ENCODE measurements at regions not wholly inside any gene's neighbourhood (a gene's known extent, or its start where the extent isn't known, plus 50 kb on each side); places are given as distances from the start of the nearest gene placed in this dataset.

DNA sequence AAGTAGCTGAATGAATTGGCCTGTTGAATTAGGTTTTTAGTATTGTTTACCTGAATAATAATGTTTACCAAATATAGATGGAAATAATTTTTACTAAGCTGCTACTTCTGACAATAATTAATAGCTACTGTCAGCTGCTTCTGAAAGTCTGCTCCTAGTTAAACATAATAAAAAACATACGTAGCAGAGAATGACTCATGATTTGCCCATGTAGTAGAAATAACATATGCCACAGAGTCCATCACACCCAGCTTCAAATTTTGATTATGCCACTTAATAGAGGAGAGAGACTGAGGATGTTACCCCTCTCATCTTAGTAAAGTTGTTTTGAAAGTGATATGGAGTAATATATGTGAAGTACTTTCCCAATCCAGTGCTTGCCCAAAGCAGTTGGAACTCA lies 57.6 kb upstream of the MDFIC start:
- TF ChIP-seq EGR1 (IDR thresholded peaks at IDR 0.05) (no peak), CEBPB (IDR thresholded peaks at IDR 0.05) (no peak), FOXM1 (IDR thresholded peaks at IDR 0.05; ENCODE audit: borderline replicate concordance, low read depth) (no peak), TAF1 (IDR thresholded peaks at IDR 0.05; ENCODE audit: low read depth) (no peak), CREB1 (IDR thresholded peaks at IDR 0.05; ENCODE audit: low read depth) (no peak), EP300 (IDR thresholded peaks at IDR 0.05; ENCODE audit: borderline replicate concordance) (no peak), RAD21 (IDR thresholded peaks at IDR 0.05; ENCODE audit: low read depth) (no peak), YY1 (IDR thresholded peaks at IDR 0.05; ENCODE audit: low read depth) (no peak)
